GM12874 (cell line): ENCODE measurements at regions not wholly inside any gene's neighbourhood (a gene's known extent, or its start where the extent isn't known, plus 50 kb on each side); places are given as distances from the start of the nearest gene placed in this dataset.

Experiments
- CTCF ChIP-seq: IDR thresholded peaks from 2 replicates; pipeline ENCODE4 v1.5.1; 2011; ENCODE audit warnings: low read depth, mild to moderate bottlenecking, control low read depth, low read length, moderate library complexity; ENCODE audit not compliant: insufficient read depth

- no peak for TF ChIP-seq CTCF
These were observed 252.2 kb upstream of the CDH7 start for GRCh38 chr18:65498605-65499004.

- no peak for TF ChIP-seq CTCF
These were observed 263.2 kb upstream of the CDH7 start for GRCh38 chr18:65487569-65487968.

DNA sequence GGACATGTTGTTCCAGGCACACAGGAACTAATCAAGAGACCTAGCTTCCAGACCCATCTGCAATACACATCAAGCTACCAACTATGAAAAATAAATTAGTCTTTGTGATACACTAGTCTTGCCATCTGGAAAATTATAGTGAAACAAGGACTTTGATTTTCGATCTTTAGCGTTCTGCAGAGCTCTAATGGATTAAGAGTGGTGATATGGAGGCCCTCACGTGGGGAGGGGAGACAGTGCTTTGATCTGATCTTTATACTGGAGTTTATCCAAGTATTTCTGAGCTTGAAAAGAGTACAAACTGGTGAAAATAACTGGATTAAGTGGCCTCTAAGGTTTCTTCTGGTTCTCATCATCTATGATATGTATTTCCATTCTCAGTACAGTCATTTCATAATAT lies 273.4 kb upstream of the CDH7 start:
- no peak for TF ChIP-seq CTCF

DNA sequence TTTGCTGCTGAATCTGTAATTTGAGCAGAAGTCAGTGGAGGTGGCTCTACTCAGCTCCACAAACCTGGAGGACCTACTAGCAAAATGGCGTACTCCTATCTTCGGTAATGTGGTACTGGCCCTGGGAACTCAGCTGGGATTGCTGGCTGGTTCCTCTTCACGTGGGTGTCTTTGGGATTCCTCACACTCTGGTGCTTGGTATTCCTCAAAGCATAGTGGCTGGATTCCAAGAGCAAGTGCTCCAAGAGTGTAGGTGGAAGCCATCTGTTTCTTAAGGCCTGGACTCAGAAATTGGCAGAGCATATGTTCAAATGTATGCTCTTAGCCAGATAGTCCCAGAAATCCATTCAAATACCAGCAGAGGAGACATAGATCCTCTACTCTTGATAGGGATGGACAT lies 281.9 kb upstream of the CDH7 start:
- no peak for TF ChIP-seq CTCF

DNA sequence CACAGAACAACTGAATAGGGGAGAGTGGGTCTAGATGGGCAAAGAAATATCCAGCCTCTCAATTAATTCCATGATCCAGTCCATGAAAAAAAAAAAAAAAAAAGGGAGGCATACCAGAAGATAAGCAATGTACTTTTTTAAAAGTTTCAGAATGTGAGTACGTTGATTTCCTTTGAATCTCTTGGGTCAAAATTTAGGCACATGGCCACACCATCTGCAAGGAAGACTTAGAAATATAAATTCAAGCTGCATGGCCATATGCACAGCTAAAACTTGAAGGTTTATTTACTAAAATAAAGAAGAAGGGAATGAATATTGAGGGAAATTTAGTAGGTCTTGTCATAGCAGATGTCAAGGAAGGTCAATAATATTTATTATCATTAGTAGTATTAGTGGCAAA lies 286.5 kb upstream of the CDH7 start:
- TF ChIP-seq CTCF: no peak

GRCh38 chr18:65459741-65460140 lies 291.1 kb upstream of the CDH7 start:
- no peak for TF ChIP-seq CTCF

GRCh38 chr18:65458871-65459270 lies 291.9 kb upstream of the CDH7 start:
- no peak for TF ChIP-seq CTCF

GRCh38 chr18:65439188-65439587 lies 311.6 kb upstream of the CDH7 start:
- TF ChIP-seq CTCF: no peak
